ENCODE measurements at regions not wholly inside any gene's neighbourhood (a gene's known extent, or its start where the extent isn't known, plus 50 kb on each side); places are given as distances from the start of the nearest gene placed in this dataset.

GRCh38 chr2:133658020-133658903, 90.0 kb upstream of the NCKAP5 start:
- H3K27me3 ChIP-seq (replicated peaks; ENCODE audit: control insufficient read depth, insufficient read depth, low read length): no peaks in the 10 kb centered on the region
- TF ChIP-seq, protein P1, sequence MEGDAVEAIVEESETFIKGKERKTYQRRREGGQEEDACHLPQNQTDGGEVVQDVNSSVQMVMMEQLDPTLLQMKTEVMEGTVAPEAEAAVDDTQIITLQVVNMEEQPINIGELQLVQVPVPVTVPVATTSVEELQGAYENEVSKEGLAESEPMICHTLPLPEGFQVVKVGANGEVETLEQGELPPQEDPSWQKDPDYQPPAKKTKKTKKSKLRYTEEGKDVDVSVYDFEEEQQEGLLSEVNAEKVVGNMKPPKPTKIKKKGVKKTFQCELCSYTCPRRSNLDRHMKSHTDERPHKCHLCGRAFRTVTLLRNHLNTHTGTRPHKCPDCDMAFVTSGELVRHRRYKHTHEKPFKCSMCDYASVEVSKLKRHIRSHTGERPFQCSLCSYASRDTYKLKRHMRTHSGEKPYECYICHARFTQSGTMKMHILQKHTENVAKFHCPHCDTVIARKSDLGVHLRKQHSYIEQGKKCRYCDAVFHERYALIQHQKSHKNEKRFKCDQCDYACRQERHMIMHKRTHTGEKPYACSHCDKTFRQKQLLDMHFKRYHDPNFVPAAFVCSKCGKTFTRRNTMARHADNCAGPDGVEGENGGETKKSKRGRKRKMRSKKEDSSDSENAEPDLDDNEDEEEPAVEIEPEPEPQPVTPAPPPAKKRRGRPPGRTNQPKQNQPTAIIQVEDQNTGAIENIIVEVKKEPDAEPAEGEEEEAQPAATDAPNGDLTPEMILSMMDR (IDR thresholded peaks at IDR 0.05; ENCODE audit: insufficient read depth in 1 of 2, low read depth in 1 of 2, low read length in 1 of 2, severe bottlenecking in 1 of 2, unreplicated experiment in 1 of 2): no peak
- H3K36me3 Mint-ChIP-seq (ENCODE audit: insufficient read depth, unreplicated experiment): no peaks in the 10 kb centered on the region
- no peaks in the 10 kb centered on the region for H3K9me3 ChIP-seq
- peaks cover 11% of the 10 kb centered on the region for H3K4me1 ChIP-seq
- H3K27ac Mint-ChIP-seq (ENCODE audit: unreplicated experiment): no peak overlapping the region
- no peak overlapping the region for H3K4me3 Mint-ChIP-seq (ENCODE audit: unreplicated experiment)
- H3K27me3 Mint-ChIP-seq (ENCODE audit: insufficient read depth, unreplicated experiment): peaks cover under 1% of the 10 kb centered on the region
- DNase-seq: no peak
- H3K4me1 Mint-ChIP-seq (ENCODE audit: low read depth, unreplicated experiment): peaks cover 15% of the 10 kb centered on the region
- CTCF ChIA-PET: no interaction called here
- H3K4me3 ChIP-seq (ENCODE audit: low read depth, low read length): no peak overlapping the region
- H3K9me3 Mint-ChIP-seq (ENCODE audit: unreplicated experiment): no peaks in the 10 kb centered on the region
- BruUV-seq (replicated peaks): no TSS peak
- POLR2A ChIA-PET: no interaction called here
- intact Hi-C loops (cut with micrococcal nuclease; ENCODE audit: unreplicated experiment): loop anchor here (5.0 kb wide), 1 partner anchor 109 kb away; no protein-coding TSS in a partner anchor
- H3K36me3 ChIP-seq (ENCODE audit: control insufficient read depth, insufficient read depth, low read length): no peaks in the 10 kb centered on the region

DNA sequence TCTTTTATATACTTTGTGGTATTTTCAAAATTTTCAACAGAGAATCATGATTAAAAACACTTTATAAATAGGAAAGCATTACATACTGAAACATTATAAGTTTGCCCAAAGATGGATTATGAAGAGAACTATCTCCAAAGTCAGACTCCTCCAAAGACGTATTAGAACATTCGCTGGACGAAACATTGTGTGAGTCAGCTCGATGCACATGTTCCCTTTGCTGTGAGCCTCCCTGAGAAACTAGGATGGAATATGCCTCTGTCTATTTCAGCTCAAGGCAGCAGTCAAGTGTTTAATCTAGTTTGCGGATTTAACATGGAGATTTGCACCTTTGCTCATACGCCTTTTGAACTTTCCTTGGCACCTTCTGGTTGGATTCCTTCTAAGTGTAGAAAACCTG, 92.2 kb upstream of the NCKAP5 start:
- Mint-ChIP-seq H3K9me3 (ENCODE audit: unreplicated experiment) (no peaks in the 10 kb centered on the region), H3K4me3 (ENCODE audit: unreplicated experiment) (no peak overlapping the region), H3K36me3 (ENCODE audit: insufficient read depth, unreplicated experiment) (no peaks in the 10 kb centered on the region), H3K27ac (ENCODE audit: unreplicated experiment) (no peak overlapping the region), H3K27me3 (ENCODE audit: insufficient read depth, unreplicated experiment) (no peaks in the 10 kb centered on the region), H3K4me1 (ENCODE audit: low read depth, unreplicated experiment) (peaks cover 15% of the 10 kb centered on the region)
- Histone ChIP-seq H3K36me3 (ENCODE audit: control insufficient read depth, insufficient read depth, low read length) (no peaks in the 10 kb centered on the region), H3K4me3 (ENCODE audit: low read depth, low read length) (no peak overlapping the region), H3K9me3 (no peaks in the 10 kb centered on the region), H3K27me3 (replicated peaks; ENCODE audit: control insufficient read depth, insufficient read depth, low read length) (no peaks in the 10 kb centered on the region), H3K4me1 (peaks cover 11% of the 10 kb centered on the region)
- intact Hi-C loops (cut with micrococcal nuclease; ENCODE audit: unreplicated experiment): no loop called here
- CTCF ChIA-PET: no interaction called here
- no peak for DNase-seq
- TF ChIP-seq, protein P1 (IDR thresholded peaks at IDR 0.05; ENCODE audit: insufficient read depth in 1 of 2, low read depth in 1 of 2, low read length in 1 of 2, severe bottlenecking in 1 of 2, unreplicated experiment in 1 of 2): no peak
- BruUV-seq (replicated peaks): no TSS peak
- POLR2A ChIA-PET: no interaction called here

- H3K27me3 Mint-ChIP-seq (ENCODE audit: insufficient read depth, unreplicated experiment): no peaks in the 10 kb centered on the region
- intact Hi-C loops (cut with micrococcal nuclease; ENCODE audit: unreplicated experiment): no loop called here
- TF ChIP-seq, protein P1 (IDR thresholded peaks at IDR 0.05; ENCODE audit: insufficient read depth in 1 of 2, low read depth in 1 of 2, low read length in 1 of 2, severe bottlenecking in 1 of 2, unreplicated experiment in 1 of 2): no peak
- DNase-seq: no peak
- H3K36me3 ChIP-seq (ENCODE audit: control insufficient read depth, insufficient read depth, low read length): no peaks in the 10 kb centered on the region
- POLR2A ChIA-PET: no interaction called here
- H3K27me3 ChIP-seq (replicated peaks; ENCODE audit: control insufficient read depth, insufficient read depth, low read length): no peaks in the 10 kb centered on the region
- CTCF ChIA-PET: no interaction called here
- no peaks in the 10 kb centered on the region for H3K9me3 ChIP-seq
- H3K4me1 ChIP-seq: peaks cover 11% of the 10 kb centered on the region
- H3K9me3 Mint-ChIP-seq (ENCODE audit: unreplicated experiment): no peaks in the 10 kb centered on the region
- no peak overlapping the region for H3K4me3 Mint-ChIP-seq (ENCODE audit: unreplicated experiment)
- H3K4me1 Mint-ChIP-seq (ENCODE audit: low read depth, unreplicated experiment): peaks cover 15% of the 10 kb centered on the region
- no peak overlapping the region for H3K27ac Mint-ChIP-seq (ENCODE audit: unreplicated experiment)
- H3K36me3 Mint-ChIP-seq (ENCODE audit: insufficient read depth, unreplicated experiment): no peaks in the 10 kb centered on the region
- no peak overlapping the region for H3K4me3 ChIP-seq (ENCODE audit: low read depth, low read length)
- BruUV-seq (replicated peaks): no TSS peak
These were observed 93.1 kb upstream of the NCKAP5 start for GRCh38 chr2:133661392-133661791.
